OCI-LY7 (cell line): ENCODE measurements at regions not wholly inside any gene's neighbourhood (a gene's known extent, or its start where the extent isn't known, plus 50 kb on each side); places are given as distances from the start of the nearest gene placed in this dataset.

ENCODE experiments used
- BruUV-seq: library from RNA; stranded (reverse); fragments of 400-500 nt; replicated peaks from 2 replicates; lab custom pipeline; 2021; lab: Mats Ljungman, UMichigan
- CTCF ChIA-PET: fragments of 300-600 bp; sonication (Branson Sonifier 250); formaldehyde crosslinking; loops from one replicate; lab custom pipeline; 2022; ENCODE audit warnings: antibody characterized with exemption; ENCODE audit not compliant: unreplicated experiment; lab: Charles Lee
- POLR2A ChIA-PET: fragments of 300-600 bp; sonication (Branson Sonifier 250); formaldehyde crosslinking; loops from one replicate; lab custom pipeline; 2022; ENCODE audit warnings: antibody characterized with exemption; lab: Charles Lee
- DNase-seq: peaks from one replicate; pipeline ENCODE4 v3.0.0-alpha.2; 2015; ENCODE audit warnings: low spot score
- H2AFZ ChIP-seq: fragments of 200-600 bp; sonication (generic), shearing (Covaris generic); 2 replicates; pipeline ENCODE4 v1.6.1; 2014; ENCODE audit warnings: mild to moderate bottlenecking, antibody characterized with exemption, low read length, moderate library complexity
- H3K27ac ChIP-seq: fragments of 200-600 bp; sonication (generic); 2 replicates; pipeline ENCODE4 v1.5.1; 2014; ENCODE audit warnings: mixed run types, low read depth, mild to moderate bottlenecking, moderate library complexity, low read length, inconsistent platforms; ENCODE audit not compliant: poor library complexity, severe bottlenecking
- H3K36me3 ChIP-seq: fragments of 200-600 bp; sonication (generic); 2 replicates; pipeline ENCODE4 v1.6.1; 2014; ENCODE audit warnings: mild to moderate bottlenecking, antibody characterized with exemption, low read length, moderate library complexity, mixed read lengths; ENCODE audit not compliant: insufficient read depth
- H3K4me1 ChIP-seq: fragments of 200-600 bp; sonication (generic); 2 replicates; pipeline ENCODE4 v1.5.1; 2014; ENCODE audit warnings: mild to moderate bottlenecking, low read length; ENCODE audit not compliant: insufficient read depth, poor library complexity, severe bottlenecking
- H3K4me2 ChIP-seq: fragments of 200-600 bp; sonication (generic); 2 replicates; pipeline ENCODE4 v1.6.1; 2014; ENCODE audit warnings: mild to moderate bottlenecking, low read length
- H3K4me3 ChIP-seq: fragments of 200-600 bp; sonication (generic); 2 replicates; pipeline ENCODE4 v1.5.1; 2014; ENCODE audit warnings: mild to moderate bottlenecking, low read depth, low read length; ENCODE audit not compliant: poor library complexity, severe bottlenecking
- H3K79me2 ChIP-seq: fragments of 200-600 bp; sonication (generic); 2 replicates; pipeline ENCODE4 v1.6.1; 2016; ENCODE audit warnings: low read depth, mild to moderate bottlenecking, low read length, moderate library complexity, mixed read lengths; ENCODE audit not compliant: insufficient read depth
- H3K9me2 ChIP-seq: fragments of 200-600 bp; sonication (generic); 2 replicates; pipeline ENCODE4 v1.6.1; 2016; ENCODE audit warnings: mild to moderate bottlenecking, low read length, mixed read lengths; ENCODE audit not compliant: insufficient read depth
- H3K9me3 ChIP-seq: fragments of 200-600 bp; sonication (generic); 2 replicates; pipeline ENCODE4 v1.6.1; 2014; ENCODE audit warnings: mild to moderate bottlenecking, mixed run types, low read length, mixed read lengths
- H4K20me1 ChIP-seq: fragments of 200-600 bp; sonication (generic); 2 replicates; pipeline ENCODE4 v1.6.1; 2014; ENCODE audit warnings: mild to moderate bottlenecking, antibody characterized with exemption, low read length, moderate library complexity, mixed read lengths; ENCODE audit not compliant: insufficient read depth
- CTCF ChIP-seq: fragments of 200-600 bp; sonication (generic); conservative IDR thresholded peaks from 2 replicates; pipeline ENCODE4 v1.5.1; 2014; ENCODE audit warnings: mild to moderate bottlenecking, antibody characterized with exemption, low read length, moderate library complexity, mixed read lengths
- EZH2phosphoT487 ChIP-seq: fragments of 200-600 bp; sonication (generic); IDR thresholded peaks from 2 replicates; pipeline ENCODE4 v1.6.1; 2018; ENCODE audit warnings: low read depth, borderline replicate concordance, mild to moderate bottlenecking, mixed run types, antibody characterized with exemption, low read length, moderate library complexity, mixed read lengths
- intact Hi-C: fragments of 100-400 bp; cut with micrococcal nuclease; formaldehyde crosslinking; loops from one replicate; pipeline ENCODE4 v1.10.0; 2022; ENCODE audit not compliant: unreplicated experiment

- peak overlapping the region; percentile 43; the same call in 1 of the 2 replicates for H3K4me2 ChIP-seq
- no peak overlapping the region for H3K4me3 ChIP-seq
- intact Hi-C loops = loop anchor here (2.0 to 5.0 kb wide), 4 partner anchors 84 to 364 kb away; no protein-coding TSS in a partner anchor
- H3K79me2 ChIP-seq = no peaks in the 10 kb centered on the region
- H2AFZ ChIP-seq = 0 out of 2 replicates have a peak overlapping the region, but pooled peaks have one; percentile 25
- ChIA-PET CTCF (interaction anchor here (0.6 to 1.3 kb wide), 7 partner anchors 10 to 328 kb away, joined by 3 to 6 read pairs (median 3); no protein-coding TSS in a partner anchor), POLR2A (no interaction called here)
- no peaks in the 10 kb centered on the region for H3K36me3 ChIP-seq
- no peak for TF ChIP-seq CTCF
- no peak for TF ChIP-seq EZH2phosphoT487
- H3K27ac ChIP-seq = no peak overlapping the region
- H3K4me1 ChIP-seq = no peaks in the 10 kb centered on the region
- no TSS peak for BruUV-seq
- DNase-seq = no peak
- no peaks in the 10 kb centered on the region for H3K9me3 ChIP-seq
- no peaks in the 10 kb centered on the region for H4K20me1 ChIP-seq
- no peaks in the 10 kb centered on the region for H3K9me2 ChIP-seq
Measured at GRCh38 chr12:47396902-47397663, 308.7 kb downstream of the RPAP3 start.

- Histone ChIP-seq H2AFZ (no peak overlapping the region), H3K4me3 (no peak overlapping the region), H3K9me3 (no peaks in the 10 kb centered on the region), H3K9me2 (no peaks in the 10 kb centered on the region), H4K20me1 (no peaks in the 10 kb centered on the region), H3K36me3 (no peaks in the 10 kb centered on the region), H3K4me2 (no peak overlapping the region), H3K4me1 (no peaks in the 10 kb centered on the region), H3K27ac (no peak overlapping the region), H3K79me2 (no peaks in the 10 kb centered on the region)
- no peak for TF ChIP-seq EZH2phosphoT487
- TF ChIP-seq CTCF = no peak
- no TSS peak for BruUV-seq
- ChIA-PET CTCF (no interaction called here), POLR2A (interaction anchor here (0.5 to 0.8 kb wide), 2 partner anchors 98 to 396 kb away, joined by 3 read pairs; no protein-coding TSS in a partner anchor)
- intact Hi-C loops = no loop called here
- DNase-seq = no peak
Measured at GRCh38 chr12:47394070-47394469, 311.8 kb downstream of the RPAP3 start.

GRCh38 chr12:47393403-47393790, 312.4 kb downstream of the RPAP3 start:
- Histone ChIP-seq H3K4me2 (no peak overlapping the region), H3K4me3 (no peak overlapping the region), H3K27ac (no peak overlapping the region), H3K36me3 (no peaks in the 10 kb centered on the region), H4K20me1 (no peaks in the 10 kb centered on the region), H3K79me2 (no peaks in the 10 kb centered on the region), H3K9me3 (no peaks in the 10 kb centered on the region), H2AFZ (no peak overlapping the region), H3K9me2 (no peaks in the 10 kb centered on the region), H3K4me1 (no peaks in the 10 kb centered on the region)
- ChIA-PET CTCF (interaction anchor here (0.5 kb wide), 1 partner anchor 244 kb away, joined by 3 read pairs; no protein-coding TSS in a partner anchor), POLR2A (interaction anchor here (0.7 to 0.8 kb wide), 2 partner anchors 98 to 234 kb away, joined by 3 read pairs; no protein-coding TSS in a partner anchor)
- TF ChIP-seq CTCF = no peak
- TF ChIP-seq EZH2phosphoT487 = no peak
- no peak for DNase-seq
- BruUV-seq = no TSS peak
- intact Hi-C loops = no loop called here
